HepG2 (cell line): ENCODE measurements at regions not wholly inside any gene's neighbourhood (a gene's known extent, or its start where the extent isn't known, plus 50 kb on each side); places are given as distances from the start of the nearest gene placed in this dataset.

ENCODE experiments used
- ATAC-seq: fragments of 200-7000 bp; cut with Tn5 transposase; 3 replicates; pipeline ENCODE4 v1.9.1; 2020; ENCODE audit warnings: mild to moderate bottlenecking, moderate library complexity
- BruUV-seq: library from RNA; stranded (reverse); fragments of 400-500 nt; replicated peaks from 2 replicates; lab custom pipeline; 2021; lab: Mats Ljungman, UMichigan
- CTCF ChIA-PET: fragments of 300-600 bp; formaldehyde crosslinking; extraction: SDS; loops from one replicate; lab custom pipeline; 2021; ENCODE audit warnings: low total read pairs, inconsistent platforms, low intra/inter-chr PET ratio; lab: Yijun Ruan, JAX
- POLR2A ChIA-PET: fragments of 350-600 bp; sonication (Branson Sonifier 250); formaldehyde crosslinking; loops from one replicate; lab custom pipeline; 2020; ENCODE audit warnings: antibody characterized with exemption, inconsistent platforms; lab: Yijun Ruan, JAX
- DNase-seq: peaks from one replicate; pipeline ENCODE4 v3.0.0-alpha.2; 2015; ENCODE audit warnings: low spot score
- FAIRE-seq: peaks from 3 replicates; lab custom pipeline; 2011; peaks lifted over from hg19 to GRCh38; lab: Jason Lieb, UNC
- H2AFZ ChIP-seq: one replicate; pipeline ENCODE4 v1.6.1; 2011; ENCODE audit warnings: low read length, inconsistent platforms
- H3K27ac ChIP-seq: fragments of 300-600 bp; 3 replicates; pipeline ENCODE4 v1.8.0; 2011; ENCODE audit warnings: mixed run types, mild to moderate bottlenecking, mixed read lengths, low read length, inconsistent platforms; ENCODE audit not compliant: insufficient read depth; ENCODE audit errors: extremely low read length
- H3K27me3 ChIP-seq, 2 experiments: fragments of 200-600 bp in 1 of 2; 2 replicates in 1 of 2; 3 replicates in 1 of 2; pipeline versions ENCODE4 v1.6.0 to v1.8.0; 2011; ENCODE audit warnings: low read length in 2 of 2, mild to moderate bottlenecking in 2 of 2, moderate library complexity in 2 of 2, inconsistent platforms in 1 of 2; ENCODE audit not compliant: insufficient read depth in 2 of 2, control insufficient read depth in 1 of 2
- H3K36me3 ChIP-seq, 2 experiments: fragments of 200-600 bp in 1 of 2; replicated peaks in 1 of 2; 2 replicates in 1 of 2; 3 replicates in 1 of 2; pipeline versions ENCODE4 v1.5.1 to v1.8.0; 2011; ENCODE audit warnings: low read length in 2 of 2, inconsistent platforms in 1 of 2; ENCODE audit not compliant: insufficient read depth in 2 of 2, control insufficient read depth in 1 of 2
- H3K4me1 ChIP-seq: 2 replicates; pipeline ENCODE4 v1.5.1; 2012; ENCODE audit warnings: low read length, inconsistent platforms; ENCODE audit not compliant: insufficient read depth
- H3K4me2 ChIP-seq: 2 replicates; pipeline ENCODE4 v1.6.0; 2011; ENCODE audit warnings: low read depth, low read length, inconsistent platforms
- H3K4me3 ChIP-seq, 3 experiments: fragments of 200-600 bp in 1 of 3; sonication (generic), shearing (Covaris generic) in 1 of 3; replicated peaks in 1 of 3; 2 replicates each; pipeline ENCODE4 v1.5.1; 2011 to 2016; ENCODE audit warnings: low read length in 3 of 3, inconsistent platforms in 2 of 3, low read depth in 2 of 3, mild to moderate bottlenecking in 2 of 3, control low read depth in 1 of 3, mixed read lengths in 1 of 3; ENCODE audit not compliant: insufficient read depth in 1 of 3
- H3K79me2 ChIP-seq: one replicate; pipeline ENCODE4 v1.6.1; 2011; ENCODE audit warnings: low read length, inconsistent platforms; ENCODE audit not compliant: insufficient read depth
- H3K9ac ChIP-seq: 2 replicates; pipeline ENCODE4 v1.6.0; 2011; ENCODE audit warnings: mild to moderate bottlenecking, low read depth, low read length, inconsistent platforms; ENCODE audit not compliant: insufficient read depth
- H3K9me3 ChIP-seq: 2 replicates; pipeline ENCODE4 v1.5.1; 2012; ENCODE audit warnings: mild to moderate bottlenecking, low read length
- H4K20me1 ChIP-seq: 2 replicates; pipeline ENCODE4 v1.6.0; 2011; ENCODE audit warnings: inconsistent platforms, mild to moderate bottlenecking, low read length, moderate library complexity; ENCODE audit not compliant: insufficient read depth
- BCL6 ChIP-seq: IDR thresholded peaks from 2 replicates; pipeline ENCODE4 v1.6.1; 2016; ENCODE audit warnings: missing genetic modification reagents, missing compliant biosample characterization
- NFE2L2 ChIP-seq: fragments of 150-350 bp; IDR thresholded peaks from 2 replicates; pipeline ENCODE4 v1.6.1; 2014; ENCODE audit warnings: low read length
- RBAK ChIP-seq: sonication (generic); formaldehyde crosslinking; IDR thresholded peaks from 2 replicates; pipeline ENCODE4 v1.5.1; 2020; ENCODE audit warnings: mild to moderate bottlenecking, missing genetic modification reagents
- ZZZ3 ChIP-seq: sonication (generic); formaldehyde crosslinking; IDR thresholded peaks from 2 replicates; pipeline ENCODE4 v1.4.0; 2020; ENCODE audit warnings: missing genetic modification reagents, mild to moderate bottlenecking, borderline replicate concordance
- WGBS: methylation state at CpG from one replicate; pipeline ENCODE4 v1.1.6; 2017; ENCODE audit warnings: low lambda C conversion rate; 5-methylcytosine and 5-hydroxymethylcytosine counted together
- in situ Hi-C: cut with HindIII; loops from 2 replicates; pipeline ENCODE4 v1.10.0; 2017; ENCODE audit warnings: low pct_unique_long_range_greater_than_20kb; ENCODE audit not compliant: extremely low pct_ligation_motif_present
- intact Hi-C: fragments of 100-400 bp; cut with micrococcal nuclease; formaldehyde crosslinking; loops from one replicate; pipeline ENCODE4 v1.10.0; 2022; ENCODE audit not compliant: unreplicated experiment
- TF ChIP-seq, protein P1 (sequence below): sonication (generic); formaldehyde crosslinking; IDR thresholded peaks from 2 replicates; pipeline ENCODE4 v1.4.0; 2020; ENCODE audit warnings: mild to moderate bottlenecking, missing genetic modification reagents

DNA sequence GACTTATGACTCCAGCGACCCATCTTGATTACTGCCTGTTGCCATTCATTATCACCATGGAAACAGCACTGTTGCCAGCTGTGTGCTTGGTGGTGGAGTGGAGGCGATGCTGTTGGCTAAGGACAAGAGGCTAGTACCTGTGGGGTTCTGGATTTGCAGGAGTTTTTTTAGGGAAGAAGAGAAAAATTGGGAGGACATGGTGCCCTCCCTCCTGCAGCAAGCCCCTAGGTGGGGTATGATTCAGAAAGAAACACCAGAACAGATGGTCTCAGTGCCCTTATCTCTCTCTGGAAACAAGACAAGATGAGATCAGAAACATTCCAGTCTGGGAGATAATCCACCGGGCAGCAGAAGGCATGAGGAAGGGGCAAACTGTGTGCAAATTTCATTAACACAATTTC, 87.8 kb upstream of the TLR4 start:
- in situ Hi-C loops = no loop called here
- FAIRE-seq = no peak

DNA sequence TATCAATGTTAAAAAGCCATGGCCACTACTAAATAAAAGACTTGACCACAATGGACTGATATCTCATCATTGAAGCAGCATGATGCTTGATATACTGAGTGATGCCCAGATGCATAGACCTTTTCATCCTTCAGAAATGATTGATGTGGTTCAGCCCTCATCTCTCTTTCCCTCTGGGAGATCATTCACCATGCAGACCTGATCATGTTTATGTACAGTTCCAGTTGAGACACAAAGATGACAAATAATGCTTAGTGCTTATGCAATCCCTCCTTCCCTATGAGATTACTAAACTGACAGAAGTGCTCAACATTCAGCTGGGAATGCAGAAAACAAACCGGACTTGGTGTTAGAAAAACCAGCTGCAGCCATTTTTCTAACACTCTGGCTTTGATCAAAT, 91.9 kb upstream of the TLR4 start:
- H3K4me1 ChIP-seq = no peaks in the 10 kb centered on the region
- no peak overlapping the region for H3K27ac ChIP-seq
- H3K4me2 ChIP-seq = no peak overlapping the region
- H3K9me3 ChIP-seq = peaks cover 4% of the 10 kb centered on the region
- H3K9ac ChIP-seq = no peak overlapping the region
- BruUV-seq = no TSS peak
- ATAC-seq (no peak), FAIRE-seq (no peak), DNase-seq (no peak)
- H3K27me3 ChIP-seq = no peaks in the 10 kb centered on the region
- POLR2A ChIA-PET = no interaction called here
- in situ Hi-C loops (no loop called here), intact Hi-C loops (no loop called here)
- H3K36me3 ChIP-seq = no peaks in the 10 kb centered on the region
- CTCF ChIA-PET = no interaction called here
- WGBS = 9% methylated on average over 1 of the region's 1 CpG
- H3K79me2 ChIP-seq = no peaks in the 10 kb centered on the region
- TF ChIP-seq NFE2L2 (no peak), BCL6 (no peak), ZZZ3 (CRISPR knock-in tag) (no peak)
- H3K4me3 ChIP-seq = no peak overlapping the region
- H4K20me1 ChIP-seq = no peaks in the 10 kb centered on the region
- no peak overlapping the region for H2AFZ ChIP-seq

More for the DNA sequence above, 87.8 kb upstream of the TLR4 start:
- ATAC-seq (no peak), DNase-seq (no peak)
- BruUV-seq = no TSS peak
- Histone ChIP-seq H2AFZ (no peak overlapping the region), H3K9me3 (no peaks in the 10 kb centered on the region), H3K27me3 (no peaks in the 10 kb centered on the region), H3K4me2 (no peak overlapping the region), H4K20me1 (no peaks in the 10 kb centered on the region), H3K27ac (no peak overlapping the region), H3K4me3 (no peak overlapping the region), H3K36me3 (no peaks in the 10 kb centered on the region), H3K79me2 (no peaks in the 10 kb centered on the region), H3K9ac (no peak overlapping the region), H3K4me1 (no peaks in the 10 kb centered on the region)
- WGBS = 2% methylated on average over 3 of the region's 3 CpGs
- intact Hi-C loops = no loop called here
- CTCF ChIA-PET = no interaction called here
- POLR2A ChIA-PET = no interaction called here
- TF ChIP-seq RBAK (CRISPR knock-in tag) = no peak
- TF ChIP-seq, protein P1, sequence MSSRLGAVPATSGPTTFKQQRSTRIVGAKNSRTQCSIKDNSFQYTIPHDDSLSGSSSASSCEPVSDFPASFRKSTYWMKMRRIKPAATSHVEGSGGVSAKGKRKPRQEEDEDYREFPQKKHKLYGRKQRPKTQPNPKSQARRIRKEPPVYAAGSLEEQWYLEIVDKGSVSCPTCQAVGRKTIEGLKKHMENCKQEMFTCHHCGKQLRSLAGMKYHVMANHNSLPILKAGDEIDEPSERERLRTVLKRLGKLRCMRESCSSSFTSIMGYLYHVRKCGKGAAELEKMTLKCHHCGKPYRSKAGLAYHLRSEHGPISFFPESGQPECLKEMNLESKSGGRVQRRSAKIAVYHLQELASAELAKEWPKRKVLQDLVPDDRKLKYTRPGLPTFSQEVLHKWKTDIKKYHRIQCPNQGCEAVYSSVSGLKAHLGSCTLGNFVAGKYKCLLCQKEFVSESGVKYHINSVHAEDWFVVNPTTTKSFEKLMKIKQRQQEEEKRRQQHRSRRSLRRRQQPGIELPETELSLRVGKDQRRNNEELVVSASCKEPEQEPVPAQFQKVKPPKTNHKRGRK (CRISPR knock-in tag) = no peak
